ENCODE measurements at regions not wholly inside any gene's neighbourhood (a gene's known extent, or its start where the extent isn't known, plus 50 kb on each side); places are given as distances from the start of the nearest gene placed in this dataset.

DNA sequence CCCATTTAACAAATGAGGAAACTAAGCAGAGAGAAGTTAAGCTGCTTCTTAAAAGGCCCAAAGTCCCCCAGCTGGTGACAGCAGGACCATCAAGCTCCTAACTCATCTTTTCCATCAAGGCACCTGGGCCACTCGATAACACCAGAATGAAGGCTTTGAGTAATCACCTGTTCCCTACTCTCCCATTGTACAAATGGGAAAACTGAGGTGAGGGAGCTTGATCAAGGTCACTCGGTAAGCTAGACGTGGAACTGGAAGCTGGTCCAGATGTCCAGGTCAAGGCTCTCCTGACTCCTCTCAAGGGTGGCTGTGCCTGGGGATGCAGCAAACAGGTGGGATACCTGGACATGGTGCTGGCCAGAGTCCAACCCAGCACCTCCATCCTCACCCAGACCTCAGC is 90.6 kb upstream of the SHB start:
- no peak for FAIRE-seq

DNA sequence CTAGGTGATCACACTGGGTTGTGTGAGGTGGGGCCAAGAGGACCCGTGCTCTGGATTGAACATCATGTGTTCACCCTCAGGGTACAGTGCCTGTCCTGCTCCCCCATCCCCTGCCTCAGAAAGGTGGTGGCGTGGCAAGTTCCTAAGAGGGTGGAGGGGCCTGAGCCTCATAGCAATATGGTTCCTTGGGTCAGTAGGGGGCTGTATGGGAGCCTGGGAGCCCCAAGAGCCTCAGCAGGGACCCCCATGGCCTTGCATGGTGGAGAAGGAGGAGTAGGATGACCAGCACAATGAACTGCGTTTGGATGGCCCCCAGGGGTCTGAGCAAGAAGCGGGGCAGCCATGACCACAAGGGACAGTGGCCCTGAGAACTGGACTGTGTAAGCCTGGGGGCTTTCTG is 89.6 kb upstream of the SHB start:
- no peak for DNase-seq (ENCODE audit: insufficient read length)
- TF ChIP-seq POLR2A (IDR thresholded peaks at IDR 0.05; ENCODE audit: low read depth, low read length): no peak
- no peak for TF ChIP-seq POLR2AphosphoS5 (IDR thresholded peaks at IDR 0.05; ENCODE audit: low read depth, low read length)
- no peak for TF ChIP-seq TAF1 (IDR thresholded peaks at IDR 0.05; ENCODE audit: borderline replicate concordance, low read depth, low read length)
- FAIRE-seq: no peak

More for the DNA sequence above, 90.6 kb upstream of the SHB start:
- no peak for DNase-seq (ENCODE audit: insufficient read length)
- TF ChIP-seq POLR2A (IDR thresholded peaks at IDR 0.05; ENCODE audit: low read depth, low read length) (no peak), TAF1 (IDR thresholded peaks at IDR 0.05; ENCODE audit: borderline replicate concordance, low read depth, low read length) (no peak), POLR2AphosphoS5 (IDR thresholded peaks at IDR 0.05; ENCODE audit: low read depth, low read length) (no peak)

DNA sequence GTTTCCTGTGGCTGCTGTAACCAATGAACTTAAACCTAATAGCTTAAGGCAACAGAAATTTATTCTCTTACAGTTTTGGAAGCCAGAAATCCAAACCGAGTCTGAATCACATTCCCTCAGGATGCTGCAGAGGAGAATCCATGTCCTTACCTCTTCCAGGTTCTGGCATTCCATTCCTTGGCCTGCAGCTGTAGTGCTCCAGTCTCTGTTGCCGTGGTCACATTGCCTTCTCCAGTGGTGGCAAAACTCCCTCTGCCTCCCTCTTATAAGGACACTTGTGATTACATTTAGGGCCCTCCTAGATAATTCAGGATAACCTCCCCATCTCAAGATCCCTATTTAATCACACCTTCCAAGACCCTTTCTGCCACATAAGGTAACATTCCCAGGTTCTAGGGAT is 88.7 kb upstream of the SHB start:
- TF ChIP-seq TAF1 (IDR thresholded peaks at IDR 0.05; ENCODE audit: borderline replicate concordance, low read depth, low read length) (no peak), POLR2AphosphoS5 (IDR thresholded peaks at IDR 0.05; ENCODE audit: low read depth, low read length) (no peak), POLR2A (IDR thresholded peaks at IDR 0.05; ENCODE audit: low read depth, low read length) (no peak)
- DNase-seq (ENCODE audit: insufficient read length) (no peak), FAIRE-seq (no peak)

DNA sequence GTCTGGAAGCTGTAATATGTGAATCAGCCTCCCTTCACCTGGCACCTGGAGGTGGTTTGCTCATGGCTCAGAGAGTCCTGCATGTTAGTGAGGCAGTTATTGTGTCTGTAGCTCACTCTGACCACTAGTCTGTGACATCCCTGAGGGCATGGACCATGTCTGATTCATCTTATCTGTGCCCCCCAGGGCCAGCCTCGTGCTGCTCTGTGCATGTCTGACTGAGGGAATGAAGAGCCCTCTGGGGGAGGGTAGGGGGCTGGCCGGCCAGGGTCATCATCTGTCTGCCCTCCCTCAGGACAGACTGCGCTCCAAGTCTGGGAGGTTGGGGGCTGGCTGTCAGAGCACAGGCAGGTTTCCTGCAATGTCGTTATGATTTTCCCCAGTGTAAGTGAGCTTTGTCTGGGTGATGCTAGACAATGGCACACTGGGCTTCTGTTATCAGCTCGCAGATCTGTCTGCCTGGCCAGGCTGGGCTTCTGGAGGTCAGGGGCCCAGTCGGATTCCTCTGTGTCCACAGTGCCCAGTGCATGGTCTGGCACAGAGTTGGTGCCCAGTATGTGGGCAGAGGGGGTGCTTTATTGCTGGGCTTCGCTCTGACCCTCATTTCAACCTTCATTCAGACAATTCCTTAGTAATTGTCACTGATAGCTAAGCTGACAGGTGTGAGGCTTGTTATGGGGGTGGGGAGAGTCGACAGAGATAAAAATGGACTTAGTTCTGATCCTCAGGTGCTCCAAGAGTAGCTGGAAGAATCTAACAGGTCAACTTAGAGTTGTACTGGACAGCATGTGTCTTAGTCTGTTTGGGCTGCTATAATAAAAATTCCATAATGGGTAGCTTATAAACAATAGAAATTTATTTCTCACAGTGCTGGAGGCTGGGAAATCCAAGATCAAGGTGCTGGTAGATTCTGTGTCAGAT is 85.7 kb upstream of the SHB start:
- TF ChIP-seq TAF1 (IDR thresholded peaks at IDR 0.05; ENCODE audit: borderline replicate concordance, low read depth, low read length): no peak
- TF ChIP-seq POLR2AphosphoS5 (IDR thresholded peaks at IDR 0.05; ENCODE audit: low read depth, low read length): no peak
- no peak for TF ChIP-seq POLR2A (IDR thresholded peaks at IDR 0.05; ENCODE audit: low read depth, low read length)
- DNase-seq (ENCODE audit: insufficient read length) (no peak), FAIRE-seq (no peak)

DNA sequence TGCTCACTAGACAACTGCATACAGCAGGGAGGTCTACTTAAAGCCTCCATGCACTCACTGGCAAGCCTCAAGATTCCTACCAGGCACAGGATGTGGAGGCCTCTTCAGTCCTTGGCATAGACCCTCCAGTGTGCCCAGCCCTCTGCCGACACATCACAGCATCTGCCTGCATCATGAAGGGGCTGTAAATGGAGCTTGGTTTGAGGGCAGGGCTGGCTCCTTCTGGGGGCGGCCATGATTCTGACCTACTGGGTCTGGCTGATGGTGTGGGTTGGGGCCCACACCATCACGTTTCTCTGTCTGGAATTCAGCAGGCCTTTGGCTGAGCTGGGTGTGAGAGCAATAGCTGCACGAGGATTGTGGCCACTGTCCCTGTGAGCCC is 84.9 kb upstream of the SHB start:
- TF ChIP-seq TAF1 (IDR thresholded peaks at IDR 0.05; ENCODE audit: borderline replicate concordance, low read depth, low read length) (no peak), POLR2A (IDR thresholded peaks at IDR 0.05; ENCODE audit: low read depth, low read length) (no peak), POLR2AphosphoS5 (IDR thresholded peaks at IDR 0.05; ENCODE audit: low read depth, low read length) (no peak)
- FAIRE-seq (no peak), DNase-seq (ENCODE audit: insufficient read length) (no peak)

DNA sequence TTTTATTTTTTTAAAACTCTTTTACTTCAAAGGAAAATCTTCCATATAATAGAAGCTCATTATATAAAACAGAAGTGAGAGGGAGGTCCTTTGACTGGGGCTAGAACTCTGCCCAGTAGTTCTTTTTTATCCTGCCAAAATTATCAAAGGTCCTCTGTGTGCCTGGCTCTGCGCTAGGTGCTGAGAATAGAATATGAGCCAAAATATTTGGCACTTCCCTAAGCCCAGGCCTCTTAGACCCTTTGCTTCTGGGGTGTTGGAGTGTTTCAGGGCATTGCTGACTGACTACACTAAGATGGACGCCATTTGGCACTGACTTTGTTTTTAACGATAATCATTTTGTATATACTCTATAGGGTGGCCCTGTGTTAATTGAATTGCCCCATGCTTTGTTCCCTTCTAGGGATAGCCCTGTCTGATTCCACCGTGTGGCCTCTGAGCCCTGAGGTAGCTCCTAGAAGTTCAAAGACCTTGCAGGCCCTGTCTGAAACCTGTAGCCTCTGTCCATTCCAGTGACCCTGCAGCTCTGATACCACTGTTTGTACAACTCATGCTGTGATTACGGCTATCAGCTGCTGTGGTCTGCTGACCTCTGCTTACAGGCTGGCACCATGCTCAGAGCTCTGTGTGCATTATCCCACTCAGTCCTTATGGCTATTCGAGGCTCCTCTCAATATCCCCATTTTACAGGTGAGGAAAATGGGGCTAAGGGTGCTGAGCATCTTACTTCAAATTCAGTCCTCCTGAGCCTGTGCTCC is 84.3 kb upstream of the SHB start:
- TF ChIP-seq POLR2AphosphoS5 (IDR thresholded peaks at IDR 0.05; ENCODE audit: low read depth, low read length) (no peak), TAF1 (IDR thresholded peaks at IDR 0.05; ENCODE audit: borderline replicate concordance, low read depth, low read length) (no peak), POLR2A (IDR thresholded peaks at IDR 0.05; ENCODE audit: low read depth, low read length) (no peak)
- FAIRE-seq (no peak), DNase-seq (ENCODE audit: insufficient read length) (no peak)

DNA sequence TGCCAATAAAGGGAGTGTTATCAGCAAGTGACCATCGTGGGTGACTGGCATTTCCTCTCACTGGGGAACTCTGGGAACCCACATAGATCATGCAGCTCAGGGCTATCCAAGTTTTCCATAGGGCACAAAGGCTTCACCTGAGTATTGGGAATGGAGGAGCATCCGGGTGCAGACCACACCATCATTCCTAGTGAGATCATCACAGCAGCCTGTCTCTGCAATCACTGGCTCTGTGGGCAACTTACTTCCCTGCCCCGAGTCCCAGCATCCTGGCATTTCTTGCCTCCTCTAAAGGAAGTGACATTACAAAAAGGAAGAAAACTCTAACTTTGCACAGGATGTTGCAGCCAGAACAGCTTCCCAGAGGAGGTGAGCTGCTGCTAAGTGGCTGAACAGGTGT is 80.6 kb upstream of the SHB start:
- FAIRE-seq: no peak

DNA sequence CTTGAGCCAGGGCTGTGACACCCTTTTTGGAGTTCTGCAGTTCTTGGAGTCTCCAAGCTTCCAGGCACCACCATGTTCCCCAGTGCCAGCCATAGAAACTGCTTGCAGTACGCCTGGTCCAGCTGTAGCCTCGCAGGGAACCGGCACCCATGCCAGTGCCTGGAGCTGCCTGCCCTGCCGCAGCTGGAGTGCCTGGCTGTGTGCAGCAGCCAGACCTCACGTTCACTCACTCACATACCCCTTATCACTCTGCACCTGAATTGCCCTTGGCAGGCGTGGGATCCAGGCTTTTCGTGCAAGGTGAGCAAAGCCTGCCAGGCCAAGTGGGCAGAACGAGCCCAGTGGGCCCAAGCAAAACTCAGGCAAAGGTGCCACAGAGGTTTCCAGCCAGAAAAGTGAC is 77.8 kb upstream of the SHB start:
- TF ChIP-seq POLR2A (IDR thresholded peaks at IDR 0.05; ENCODE audit: low read depth, low read length) (no peak), POLR2AphosphoS5 (IDR thresholded peaks at IDR 0.05; ENCODE audit: low read depth, low read length) (no peak), TAF1 (IDR thresholded peaks at IDR 0.05; ENCODE audit: borderline replicate concordance, low read depth, low read length) (no peak)
- DNase-seq (ENCODE audit: insufficient read length) (no peak), FAIRE-seq (no peak)

More for the DNA sequence above, 80.6 kb upstream of the SHB start:
- no peak for DNase-seq (ENCODE audit: insufficient read length)
- TF ChIP-seq POLR2A (IDR thresholded peaks at IDR 0.05; ENCODE audit: low read depth, low read length) (no peak), POLR2AphosphoS5 (IDR thresholded peaks at IDR 0.05; ENCODE audit: low read depth, low read length) (no peak), TAF1 (IDR thresholded peaks at IDR 0.05; ENCODE audit: borderline replicate concordance, low read depth, low read length) (no peak)

DNA sequence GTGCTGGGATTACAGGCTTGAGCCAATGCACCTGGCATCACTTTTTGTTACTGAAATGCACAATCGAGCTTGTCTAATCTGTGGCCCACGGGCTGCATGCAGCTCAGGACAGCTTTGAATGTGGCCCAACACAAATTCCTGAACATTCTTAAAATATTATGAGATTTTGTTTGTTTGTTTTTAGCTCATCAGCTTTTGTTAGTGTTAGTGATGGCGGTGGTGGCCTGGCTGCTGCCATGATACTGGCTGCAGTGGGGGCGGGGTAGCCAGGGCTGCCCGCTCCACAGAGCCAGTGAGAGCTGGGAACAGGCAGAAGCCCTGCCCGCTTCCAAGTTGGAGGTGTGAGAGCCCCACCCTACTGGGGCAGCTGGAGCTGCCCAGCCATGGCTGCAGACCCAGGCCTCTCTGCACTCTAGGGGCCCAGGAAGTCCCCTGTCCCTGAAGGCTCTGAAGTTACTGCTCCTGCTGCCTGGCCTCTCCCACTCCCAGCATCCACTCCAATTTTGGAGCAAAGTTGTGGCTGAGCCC is 76.6 kb upstream of the SHB start:
- DNase-seq (ENCODE audit: insufficient read length) (no peak), FAIRE-seq (no peak)
- no peak for TF ChIP-seq POLR2AphosphoS5 (IDR thresholded peaks at IDR 0.05; ENCODE audit: low read depth, low read length)
- no peak for TF ChIP-seq POLR2A (IDR thresholded peaks at IDR 0.05; ENCODE audit: low read depth, low read length)
- no peak for TF ChIP-seq TAF1 (IDR thresholded peaks at IDR 0.05; ENCODE audit: borderline replicate concordance, low read depth, low read length)

DNA sequence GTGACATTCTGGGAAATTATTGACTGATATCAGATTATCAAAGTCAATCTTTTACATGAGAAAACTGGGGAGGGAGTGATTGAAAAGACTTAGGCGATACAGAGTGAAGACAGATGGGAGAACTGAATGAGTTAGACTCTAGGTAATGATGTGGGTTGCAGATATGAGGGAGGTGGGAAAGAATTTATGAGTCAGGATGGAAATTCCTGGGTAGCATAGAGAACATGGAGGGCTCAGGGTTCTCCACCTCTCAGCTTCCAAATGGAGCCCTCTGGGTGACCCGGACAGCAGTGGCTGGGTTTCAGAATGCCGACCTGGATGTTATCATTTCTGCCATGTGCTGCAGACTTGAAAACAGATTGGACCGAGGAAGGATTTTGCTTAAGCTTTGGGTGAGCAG is 75.4 kb upstream of the SHB start:
- FAIRE-seq: no peak
- no peak for TF ChIP-seq TAF1 (IDR thresholded peaks at IDR 0.05; ENCODE audit: borderline replicate concordance, low read depth, low read length)
- no peak for TF ChIP-seq POLR2A (IDR thresholded peaks at IDR 0.05; ENCODE audit: low read depth, low read length)
- TF ChIP-seq POLR2AphosphoS5 (IDR thresholded peaks at IDR 0.05; ENCODE audit: low read depth, low read length): no peak

DNA sequence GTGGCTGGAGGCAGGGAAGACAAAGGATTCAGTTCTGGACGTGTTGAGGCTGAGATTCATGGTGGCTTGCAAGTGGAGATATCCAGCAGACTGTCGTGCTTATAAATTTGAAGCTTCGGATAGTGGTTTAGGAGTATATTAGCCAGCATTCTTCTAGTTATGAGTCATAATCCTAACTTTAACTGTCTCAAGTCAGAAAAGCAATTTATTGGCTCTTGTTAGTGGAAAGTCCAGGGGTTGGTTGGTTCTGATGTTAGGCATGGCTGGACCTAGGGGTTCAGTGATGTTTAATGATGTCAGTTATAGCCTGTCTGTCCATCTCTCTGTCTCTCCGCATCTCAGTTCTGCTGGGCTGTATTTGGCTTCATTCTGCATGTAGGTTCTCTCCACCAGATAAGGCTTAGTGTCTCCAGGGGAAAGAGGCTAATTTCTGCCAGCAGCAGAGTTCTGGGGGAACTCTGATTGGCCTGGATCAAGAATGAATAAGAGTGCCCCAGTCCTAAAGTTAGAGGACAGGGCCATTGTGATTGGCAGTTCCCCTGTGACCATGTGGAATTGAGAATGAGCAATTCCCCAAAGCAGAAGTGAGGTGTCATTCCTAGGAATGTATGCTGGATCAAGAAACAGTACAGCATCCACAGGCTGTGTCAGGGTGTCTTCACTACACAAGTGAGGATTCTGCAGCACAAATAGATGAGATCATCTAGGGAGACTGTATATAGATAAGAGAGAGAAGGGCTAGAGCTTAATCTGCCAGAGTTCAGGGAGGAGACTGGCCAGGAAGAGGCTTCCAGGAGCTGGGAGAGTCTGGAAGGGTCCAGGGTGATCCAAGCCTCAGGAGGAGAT is 72.9 kb upstream of the SHB start:
- FAIRE-seq (no peak), DNase-seq (ENCODE audit: insufficient read length) (no peak)
- TF ChIP-seq POLR2AphosphoS5 (IDR thresholded peaks at IDR 0.05; ENCODE audit: low read depth, low read length) (no peak), TAF1 (IDR thresholded peaks at IDR 0.05; ENCODE audit: borderline replicate concordance, low read depth, low read length) (no peak), POLR2A (IDR thresholded peaks at IDR 0.05; ENCODE audit: low read depth, low read length) (no peak)

More for the DNA sequence above, 75.4 kb upstream of the SHB start:
- DNase-seq (ENCODE audit: insufficient read length): no peak
